Cerebellar nuclear complex (tissue), 1 donor: ENCODE measurements at regions not wholly inside any gene's neighbourhood (a gene's known extent, or its start where the extent isn't known, plus 50 kb on each side); places are given as distances from the start of the nearest gene placed in this dataset.
"Not testable (repeated sequence)": the region's sequence is repeated elsewhere in the genome, so short reads cannot be mapped to it uniquely, and the experiment has no call there.

Source experiments
- DNase-seq, 2 experiments: peaks; one replicate each; lab custom pipeline; 2025; lab: John Stamatoyannopoulos, UW

GRCh38 chr4:188437535-188437934 is 298.3 kb downstream of the TRIML1 start:
- no peak for DNase-seq

- DNase-seq: not testable (repeated sequence)
These were observed 299.2 kb downstream of the TRIML1 start for GRCh38 chr4:188438391-188438824.

- DNase-seq: no peak
These were observed 300.5 kb downstream of the TRIML1 start for GRCh38 chr4:188439641-188440311.

- DNase-seq: no peak
These were observed 305.3 kb downstream of the TRIML1 start for GRCh38 chr4:188444500-188444899.

GRCh38 chr4:188448996-188449395 is 309.8 kb downstream of the TRIML1 start:
- DNase-seq: not testable (repeated sequence)

GRCh38 chr4:188450571-188450970 is 311.3 kb downstream of the TRIML1 start:
- DNase-seq: no peak

GRCh38 chr4:188452097-188452496 is 312.9 kb downstream of the TRIML1 start:
- no peak for DNase-seq

- no peak for DNase-seq
These were observed 315.3 kb downstream of the TRIML1 start for GRCh38 chr4:188454575-188454974.

- no peak for DNase-seq
These were observed 316.0 kb downstream of the TRIML1 start for GRCh38 chr4:188455062-188455752.

GRCh38 chr4:188459381-188459780 is 320.1 kb downstream of the TRIML1 start:
- DNase-seq: no peak

- DNase-seq: no peak
These were observed 324.7 kb downstream of the TRIML1 start for GRCh38 chr4:188463909-188464308.

GRCh38 chr4:188466001-188466400 is 326.8 kb downstream of the TRIML1 start:
- no peak for DNase-seq

- no peak for DNase-seq
These were observed 345.0 kb downstream of the TRIML1 start for GRCh38 chr4:188484256-188484655.

GRCh38 chr4:188485906-188486305 is 346.7 kb downstream of the TRIML1 start:
- DNase-seq: no peak

- DNase-seq: no peak
These were observed 353.6 kb downstream of the TRIML1 start for GRCh38 chr4:188492886-188493285.

GRCh38 chr4:188495169-188495568 is 355.9 kb downstream of the TRIML1 start:
- DNase-seq: no peak

- DNase-seq: no peak
These were observed 372.2 kb downstream of the TRIML1 start for GRCh38 chr4:188511431-188511830.

GRCh38 chr4:188532751-188533150 is 393.5 kb downstream of the TRIML1 start:
- no peak for DNase-seq

- no peak for DNase-seq
These were observed 395.1 kb downstream of the TRIML1 start for GRCh38 chr4:188534297-188534696.

- DNase-seq: no peak
These were observed 395.7 kb downstream of the TRIML1 start for GRCh38 chr4:188534917-188535316.

- no peak for DNase-seq
These were observed 397.6 kb downstream of the TRIML1 start for GRCh38 chr4:188536826-188537225.

GRCh38 chr4:188550296-188550695 is 411.1 kb downstream of the TRIML1 start:
- DNase-seq: no peak

- DNase-seq: no peak
These were observed 411.9 kb downstream of the TRIML1 start for GRCh38 chr4:188551156-188551555.
